Brain pericyte (primary cell): ENCODE measurements at regions not wholly inside any gene's neighbourhood (a gene's known extent, or its start where the extent isn't known, plus 50 kb on each side); places are given as distances from the start of the nearest gene placed in this dataset.
"Not testable (repeated sequence)": the region's sequence is repeated elsewhere in the genome, so short reads cannot be mapped to it uniquely, and the experiment has no call there.

Experiments
- DNase-seq: peaks from one replicate; pipeline ENCODE4 v3.0.0-alpha.2; 2012; ENCODE audit warnings: low read depth, low spot score

- no peak for DNase-seq
Measured at GRCh38 chr2:429575-430254, 141.8 kb upstream of the ALKAL2 start.

GRCh38 chr2:429142-429541 lies 141.3 kb upstream of the ALKAL2 start:
- no peak for DNase-seq

DNA sequence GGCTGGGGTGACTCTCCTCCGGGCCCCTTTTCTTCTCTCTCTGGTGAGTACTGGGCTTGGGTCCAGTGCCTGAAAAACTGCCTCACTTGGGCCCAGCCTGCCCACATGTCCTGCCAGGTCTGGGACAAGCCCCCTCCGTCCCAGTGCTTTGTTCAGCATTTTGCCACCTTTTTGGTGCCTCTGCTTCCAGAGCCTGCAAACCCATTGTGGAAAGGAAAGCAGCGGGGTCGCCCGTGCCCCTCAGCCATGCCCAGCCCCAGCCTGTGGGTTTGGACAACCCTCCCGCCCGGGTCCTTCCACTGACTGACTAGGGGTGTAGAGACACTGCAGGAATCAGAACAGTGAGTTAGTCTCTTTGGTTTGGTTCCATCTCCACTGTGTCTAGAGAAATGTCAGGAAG lies 140.7 kb upstream of the ALKAL2 start:
- no peak for DNase-seq

DNA sequence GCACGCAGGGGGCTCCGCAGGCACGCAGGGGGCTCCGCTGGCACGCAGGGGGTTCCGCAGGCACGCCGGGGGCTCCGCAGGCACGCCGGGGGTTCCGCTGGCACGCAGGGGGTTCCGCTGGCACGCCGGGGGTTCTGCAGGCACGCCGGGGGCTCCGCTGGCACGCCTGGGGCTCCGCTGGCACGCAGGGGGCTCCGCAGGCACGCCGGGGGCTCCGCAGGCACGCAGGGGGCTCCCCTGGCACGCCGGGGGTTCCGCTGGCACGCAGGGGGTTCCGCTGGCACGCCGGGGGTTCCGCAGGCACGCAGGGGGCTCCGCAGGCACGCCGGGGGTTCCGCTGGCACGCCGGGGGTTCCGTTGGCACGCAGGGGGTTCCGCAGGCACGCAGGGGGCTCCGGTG lies 138.8 kb upstream of the ALKAL2 start:
- not testable (repeated sequence) for DNase-seq

- no peak for DNase-seq
Measured at GRCh38 chr2:425947-426346, 138.1 kb upstream of the ALKAL2 start.

DNA sequence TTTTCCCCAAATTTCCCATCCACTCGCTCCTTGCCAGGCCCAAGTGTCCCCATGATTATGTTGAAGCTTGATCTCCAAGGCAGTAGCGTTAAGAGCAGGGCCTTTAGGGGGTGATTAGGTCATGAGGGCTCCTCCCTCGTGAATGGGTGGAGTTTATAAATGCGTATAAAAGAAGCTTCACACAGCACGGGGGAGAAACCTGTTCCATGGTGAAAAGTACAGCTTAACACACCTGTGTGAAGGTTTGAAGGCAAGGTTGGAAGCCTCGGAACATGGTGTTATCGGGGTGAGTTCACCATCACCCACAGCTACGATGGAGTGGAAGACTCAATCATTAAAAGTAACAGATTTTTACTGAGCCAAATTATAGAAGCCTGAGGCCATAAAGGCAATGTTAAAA lies 137.4 kb upstream of the ALKAL2 start:
- DNase-seq, result no peak

DNA sequence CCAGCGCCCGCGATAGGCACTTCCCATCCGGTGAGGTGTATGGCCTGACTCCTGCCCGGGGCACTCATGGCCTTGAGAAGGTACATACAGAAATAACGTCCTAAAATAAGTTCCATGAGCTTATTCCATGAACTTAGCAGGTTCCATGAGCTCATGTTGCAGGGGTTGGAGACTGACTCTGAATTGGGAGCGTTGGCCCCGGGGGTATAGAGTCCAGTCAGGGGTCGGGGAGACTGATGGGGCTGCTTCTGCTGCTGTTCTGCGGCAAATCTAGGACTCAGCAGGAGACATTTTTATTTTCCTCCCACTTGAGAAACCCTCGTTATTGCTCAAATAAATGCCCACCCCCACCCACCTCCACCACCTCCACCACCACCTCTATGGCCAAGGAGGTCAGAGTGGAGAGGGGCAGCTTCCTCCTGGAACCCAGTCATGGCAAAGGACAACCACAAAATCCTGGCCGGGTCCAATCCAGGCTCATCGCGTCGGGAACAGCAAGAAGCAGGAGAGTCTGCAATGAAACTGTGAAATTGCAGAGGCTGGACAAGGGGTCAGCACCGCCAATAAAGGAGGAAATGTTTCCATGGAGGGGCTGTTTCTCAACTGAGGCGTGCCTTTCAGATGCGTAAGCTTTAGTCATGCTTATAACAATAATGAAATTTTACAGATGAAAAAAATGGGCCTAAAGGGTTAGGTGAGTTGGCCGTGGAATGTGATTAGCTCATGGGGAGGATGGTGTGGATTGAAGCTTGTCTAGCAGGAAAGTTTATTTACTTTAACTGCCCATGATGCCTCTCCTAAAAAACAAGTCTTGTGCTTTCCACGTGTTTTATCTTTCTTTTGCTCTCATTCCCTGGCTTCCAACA lies 136.6 kb upstream of the ALKAL2 start:
- DNase-seq, result no peak

DNA sequence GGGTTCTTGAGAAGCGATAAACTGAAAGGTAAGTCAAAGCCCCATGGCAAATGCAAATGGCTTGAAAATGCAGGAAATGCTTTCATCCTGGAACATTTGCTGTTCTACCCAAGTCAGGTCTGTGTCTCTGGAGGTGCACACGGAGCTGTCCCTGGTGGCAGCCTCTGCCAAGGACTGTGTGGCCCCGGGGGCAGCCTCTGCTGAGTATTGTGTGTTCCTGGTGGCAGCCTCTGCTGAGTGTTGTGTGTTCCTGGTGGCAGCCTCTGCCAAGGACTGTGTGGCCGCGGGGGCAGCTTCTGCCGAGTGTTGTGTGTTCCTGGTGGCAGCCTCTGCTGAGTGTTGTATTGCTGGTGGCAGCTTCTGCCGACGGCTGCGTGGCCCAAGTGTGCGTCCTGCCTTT lies 135.6 kb upstream of the ALKAL2 start:
- DNase-seq, result no peak

DNA sequence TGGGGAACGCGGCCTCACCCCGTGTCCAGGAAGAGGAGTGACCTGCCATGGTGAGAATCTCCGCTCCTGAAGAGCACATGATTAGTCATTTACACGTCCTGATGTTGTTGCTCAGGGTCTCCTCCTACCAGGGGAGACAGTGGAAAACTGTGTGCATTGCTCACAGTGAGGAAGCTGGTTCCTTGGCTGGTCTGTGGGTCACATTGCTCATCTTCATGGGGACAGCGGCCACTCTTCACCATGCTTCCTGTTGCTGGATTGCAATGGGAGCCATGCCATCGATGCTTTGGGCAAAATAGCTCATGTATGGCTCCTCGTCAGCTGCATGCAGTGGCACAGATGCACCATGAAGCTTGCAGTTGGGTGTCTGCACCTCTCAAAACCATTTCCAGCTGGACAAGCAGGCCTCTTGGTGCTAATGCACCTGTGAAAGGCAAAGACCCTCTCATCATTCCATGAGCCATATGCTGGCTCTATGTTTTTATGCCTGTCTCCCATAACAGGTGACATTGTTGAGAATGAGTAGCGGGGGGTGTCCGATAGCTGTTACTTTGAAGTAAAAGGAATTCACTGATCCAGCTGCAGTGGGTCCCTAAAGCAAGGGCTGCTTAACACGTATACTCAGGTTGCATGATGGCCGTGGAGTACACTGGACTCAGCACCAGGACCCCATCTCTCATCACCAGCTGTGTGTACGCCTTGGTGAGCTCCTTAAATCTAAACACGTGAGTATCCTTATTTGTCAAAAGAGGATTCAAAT lies 135.0 kb upstream of the ALKAL2 start:
- DNase-seq, result no peak

- no peak for DNase-seq
Measured at GRCh38 chr2:421406-421805, 133.5 kb upstream of the ALKAL2 start.

- DNase-seq, result no peak
Measured at GRCh38 chr2:419687-420317, 131.9 kb upstream of the ALKAL2 start.

DNA sequence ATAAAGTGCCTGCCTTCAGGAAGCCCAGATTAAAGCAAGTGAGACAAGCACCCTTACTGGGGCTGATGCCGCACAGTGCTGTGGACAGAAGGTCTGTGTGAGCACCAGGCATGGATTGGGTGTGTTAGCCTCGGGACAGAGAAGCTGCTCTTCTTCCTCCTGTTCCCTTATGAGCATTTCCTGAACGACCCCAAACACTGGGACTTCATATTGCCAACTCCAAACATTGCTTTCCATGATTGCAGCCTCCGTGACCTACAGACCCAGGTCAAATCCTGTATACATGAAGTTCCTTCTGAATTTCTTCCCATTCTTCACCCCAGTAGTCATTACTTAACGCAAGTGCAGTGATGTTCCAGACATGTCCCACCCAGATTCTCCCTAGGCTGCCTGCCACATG lies 129.8 kb upstream of the ALKAL2 start:
- no peak for DNase-seq

GRCh38 chr2:417006-417405 lies 129.1 kb upstream of the ALKAL2 start:
- no peak for DNase-seq

DNA sequence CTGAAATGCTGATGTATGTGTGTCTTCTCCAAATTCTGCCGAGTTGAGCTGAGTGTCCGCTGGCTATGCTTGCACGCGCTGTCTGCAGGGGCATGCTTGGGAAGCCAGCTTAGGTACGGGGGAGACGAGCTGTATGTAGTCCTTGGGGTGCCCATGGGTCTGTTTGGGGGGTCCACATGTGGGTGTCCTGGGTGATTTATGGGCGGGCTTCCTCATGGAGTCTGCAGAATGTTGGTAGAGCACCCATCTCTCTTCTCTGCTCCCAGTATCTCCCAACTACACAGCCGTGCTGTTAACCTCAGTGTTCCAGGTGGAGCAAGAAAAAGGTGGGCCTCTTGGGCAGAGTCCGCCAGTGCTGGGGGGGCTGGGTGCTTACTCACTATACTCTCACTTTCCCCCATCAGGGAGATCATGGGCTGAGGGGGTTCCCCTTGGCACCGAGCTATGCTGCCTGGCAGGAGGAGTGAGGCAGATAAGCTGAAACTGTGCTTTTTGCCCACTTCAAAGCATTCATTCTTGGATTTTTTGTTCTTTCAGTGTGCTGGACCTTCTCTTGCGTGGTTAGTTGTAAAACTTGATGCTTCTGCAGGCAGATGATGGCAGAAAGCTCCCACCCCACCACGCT lies 128.2 kb upstream of the ALKAL2 start:
- DNase-seq, result no peak

DNA sequence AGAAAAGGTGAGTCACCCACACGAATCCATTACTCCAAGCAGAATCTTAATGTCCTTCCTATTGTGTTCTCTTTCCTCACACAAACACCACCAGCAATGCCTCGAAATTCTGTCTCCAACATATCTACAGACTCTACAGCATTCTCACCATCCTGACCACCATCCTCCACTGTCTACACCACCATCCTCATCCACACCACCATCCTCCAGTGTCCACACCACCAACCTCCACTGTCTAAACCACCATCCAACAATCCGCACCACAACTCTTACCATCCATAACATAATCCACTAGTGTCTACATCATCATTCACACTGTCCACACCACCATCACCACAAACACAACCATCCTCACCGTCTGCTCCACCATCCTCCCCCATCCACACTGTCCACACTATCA lies 121.6 kb upstream of the ALKAL2 start:
- no peak for DNase-seq

DNA sequence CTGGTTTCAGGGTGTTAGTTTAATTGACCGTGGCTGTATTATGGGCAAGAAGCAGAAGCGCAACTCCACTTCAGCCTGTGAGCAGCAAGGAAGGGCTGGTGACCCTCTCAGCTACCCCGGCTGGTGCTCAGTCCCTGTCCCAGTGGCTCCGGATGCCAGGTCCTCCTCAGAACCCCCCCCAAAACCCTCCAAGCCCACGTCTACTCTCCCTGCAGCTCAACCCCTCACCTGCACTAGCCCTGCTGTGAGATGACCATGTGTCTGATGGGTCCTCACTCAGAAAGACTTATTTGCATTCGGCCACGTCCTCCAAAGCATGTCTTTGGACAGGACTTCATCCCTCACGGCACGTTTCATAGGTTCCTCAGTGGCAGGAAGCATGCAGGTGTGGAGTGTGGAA lies 119.7 kb upstream of the ALKAL2 start:
- no peak for DNase-seq

- no peak for DNase-seq
Measured at GRCh38 chr2:406876-407275, 119.0 kb upstream of the ALKAL2 start.

DNA sequence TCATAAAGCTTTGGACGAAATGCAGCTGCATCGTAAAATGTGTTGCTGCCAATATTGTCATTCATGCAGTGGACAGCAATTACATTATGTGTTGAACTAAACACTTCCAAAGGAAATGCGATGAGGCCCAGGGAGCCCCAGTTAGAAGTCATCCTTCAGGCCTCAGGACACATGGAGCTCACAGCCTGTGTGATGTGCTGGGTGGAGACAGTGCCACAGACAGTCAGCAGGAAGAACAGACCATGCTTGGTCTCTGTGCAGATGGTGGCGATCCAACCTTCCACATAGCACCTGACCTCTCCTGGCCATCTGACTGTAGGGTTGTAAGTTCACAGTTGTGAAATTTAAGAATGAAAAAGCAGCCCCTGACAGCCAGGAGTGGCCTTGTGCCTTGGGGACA lies 118.3 kb upstream of the ALKAL2 start:
- no peak for DNase-seq

DNA sequence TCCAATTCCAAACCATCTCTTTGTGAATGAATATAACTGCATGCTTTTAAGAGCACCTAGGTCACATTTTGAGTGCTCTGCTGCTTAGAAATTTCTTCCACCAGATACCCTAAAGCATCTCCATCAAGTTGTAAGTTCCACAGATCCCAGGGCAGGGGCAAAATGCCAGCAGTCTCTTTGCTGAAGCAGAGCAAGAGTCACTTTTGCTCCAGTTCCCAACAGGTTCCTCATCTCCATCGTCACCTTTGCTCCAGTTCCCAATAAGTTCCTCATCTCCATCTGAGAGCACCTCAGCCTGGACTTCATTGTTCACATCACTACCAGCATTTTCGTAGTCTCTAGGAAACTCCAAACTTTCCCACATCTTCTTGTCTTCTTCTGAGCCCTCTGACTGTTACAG lies 116.7 kb upstream of the ALKAL2 start:
- no peak for DNase-seq

DNA sequence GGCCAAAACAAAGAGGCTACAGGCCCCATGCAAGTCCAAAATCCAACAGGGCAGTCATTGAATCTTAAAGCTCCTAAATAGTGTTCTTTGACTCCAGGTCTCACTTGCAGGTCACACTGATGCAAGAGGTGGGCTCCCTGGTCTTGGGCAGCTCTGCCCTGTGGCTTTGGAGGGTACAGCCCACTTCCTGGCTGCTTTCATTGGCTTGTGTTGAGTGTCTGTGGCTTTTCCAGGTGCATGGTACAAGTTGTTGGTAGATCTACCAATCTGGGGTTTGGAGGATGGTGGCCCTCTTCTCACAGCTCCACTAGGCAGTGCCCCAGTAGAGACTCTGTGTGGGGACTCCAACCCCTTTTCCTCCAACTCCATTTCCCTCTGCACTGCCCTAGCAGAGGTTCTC lies 115.8 kb upstream of the ALKAL2 start:
- no peak for DNase-seq

- no peak for DNase-seq
Measured at GRCh38 chr2:402721-403120, 114.8 kb upstream of the ALKAL2 start.

DNA sequence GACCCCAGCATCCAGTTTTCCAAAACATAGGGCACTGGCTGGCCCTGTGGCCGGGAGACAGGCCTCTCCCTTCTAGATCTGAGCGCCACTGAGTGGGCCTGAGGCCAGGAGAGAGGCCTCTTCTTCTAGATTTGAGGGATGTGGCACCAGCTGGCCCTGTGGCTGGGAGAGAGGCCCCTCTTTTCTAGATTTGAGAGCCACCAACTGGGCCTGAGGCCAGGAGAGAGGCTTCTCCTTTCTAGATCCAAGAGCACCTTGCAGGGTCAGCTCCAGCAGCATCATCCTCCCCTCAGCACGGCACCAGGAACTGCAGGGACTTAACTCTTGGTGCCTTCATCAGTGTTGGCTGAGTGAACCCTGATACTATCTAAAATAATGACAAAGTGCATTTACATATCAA lies 114.3 kb upstream of the ALKAL2 start:
- DNase-seq, result no peak
